ENCODE measurements at regions not wholly inside any gene's neighbourhood (a gene's known extent, or its start where the extent isn't known, plus 50 kb on each side); places are given as distances from the start of the nearest gene placed in this dataset.

- TF ChIP-seq CTCF (conservative IDR thresholded peaks at IDR 0.05) (no peak), ZFX (IDR thresholded peaks at IDR 0.05) (no peak)
Observed at GRCh38 chr1:83034851-83035250, 964.1 kb downstream of the TTLL7 start.

Measured in C4-2B (cell line).